Esophagus squamous epithelium (tissue), 4 donors: ENCODE measurements at regions not wholly inside any gene's neighbourhood (a gene's known extent, or its start where the extent isn't known, plus 50 kb on each side); places are given as distances from the start of the nearest gene placed in this dataset.

Source experiments
- POLR2A ChIP-seq, 4 donors: fragments of 450-650 bp; IDR thresholded peaks; one replicate each; pipeline ENCODE4 v1.6.1; 2017; ENCODE audit warnings: antibody characterized with exemption in 4 of 4, mild to moderate bottlenecking in 4 of 4, moderate library complexity in 3 of 4
- TF ChIP-seq, protein P1 (sequence below), 6 experiments: fragments of 450-650 bp in 4 of 6; fragments of 200-600 bp in 2 of 6; sonication (generic) in 2 of 6; IDR thresholded peaks; one replicate each; pipeline ENCODE4 v1.5.1; 2016 to 2019; ENCODE audit warnings: antibody characterized with exemption in 6 of 6, mild to moderate bottlenecking in 4 of 6, moderate library complexity in 4 of 6

DNA sequence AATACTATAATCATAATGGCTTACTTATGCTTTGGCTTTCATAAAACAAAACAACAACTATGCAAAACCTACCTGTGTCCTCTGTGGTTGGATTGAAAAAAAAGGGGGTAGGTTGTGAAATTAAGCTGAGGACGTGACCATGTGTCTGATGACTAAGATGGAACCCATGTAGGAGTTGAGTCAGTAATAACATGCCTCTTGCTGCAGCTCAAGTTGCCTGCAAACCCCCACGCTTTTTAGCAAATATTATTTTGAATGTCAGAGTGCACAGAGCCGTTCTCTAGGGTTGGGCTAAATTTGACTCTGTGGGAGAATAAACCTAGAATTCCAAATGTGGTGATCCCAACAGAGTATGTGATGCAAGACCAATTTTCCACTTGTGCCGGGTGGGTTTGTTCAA is 209.3 kb downstream of the KCNRG start:
- TF ChIP-seq, protein P1, sequence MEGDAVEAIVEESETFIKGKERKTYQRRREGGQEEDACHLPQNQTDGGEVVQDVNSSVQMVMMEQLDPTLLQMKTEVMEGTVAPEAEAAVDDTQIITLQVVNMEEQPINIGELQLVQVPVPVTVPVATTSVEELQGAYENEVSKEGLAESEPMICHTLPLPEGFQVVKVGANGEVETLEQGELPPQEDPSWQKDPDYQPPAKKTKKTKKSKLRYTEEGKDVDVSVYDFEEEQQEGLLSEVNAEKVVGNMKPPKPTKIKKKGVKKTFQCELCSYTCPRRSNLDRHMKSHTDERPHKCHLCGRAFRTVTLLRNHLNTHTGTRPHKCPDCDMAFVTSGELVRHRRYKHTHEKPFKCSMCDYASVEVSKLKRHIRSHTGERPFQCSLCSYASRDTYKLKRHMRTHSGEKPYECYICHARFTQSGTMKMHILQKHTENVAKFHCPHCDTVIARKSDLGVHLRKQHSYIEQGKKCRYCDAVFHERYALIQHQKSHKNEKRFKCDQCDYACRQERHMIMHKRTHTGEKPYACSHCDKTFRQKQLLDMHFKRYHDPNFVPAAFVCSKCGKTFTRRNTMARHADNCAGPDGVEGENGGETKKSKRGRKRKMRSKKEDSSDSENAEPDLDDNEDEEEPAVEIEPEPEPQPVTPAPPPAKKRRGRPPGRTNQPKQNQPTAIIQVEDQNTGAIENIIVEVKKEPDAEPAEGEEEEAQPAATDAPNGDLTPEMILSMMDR (IDR thresholded peaks at IDR 0.05) = no peak
- TF ChIP-seq POLR2A (IDR thresholded peaks at IDR 0.05) = no peak
